HG03432 (cell line): ENCODE measurements at regions not wholly inside any gene's neighbourhood (a gene's known extent, or its start where the extent isn't known, plus 50 kb on each side); places are given as distances from the start of the nearest gene placed in this dataset.

Experiments used
- ATAC-seq: cut with Tn5 transposase; IDR thresholded peaks from one replicate; pipeline ENCODE4 v1.9.1; 2021; ENCODE audit warnings: mild to moderate bottlenecking, moderate library complexity; ENCODE audit not compliant: unreplicated experiment

- ATAC-seq: no peak
Measured at GRCh38 chr20:11833825-11834224, 83.9 kb upstream of the BTBD3 start.

GRCh38 chr20:11838076-11838636 is 79.5 kb upstream of the BTBD3 start:
- no peak for ATAC-seq

- no peak for ATAC-seq
Measured at GRCh38 chr20:11841972-11842461, 75.7 kb upstream of the BTBD3 start.

GRCh38 chr20:11843289-11843688 is 74.4 kb upstream of the BTBD3 start:
- ATAC-seq: no peak

GRCh38 chr20:11844691-11845090 is 73.0 kb upstream of the BTBD3 start:
- no peak for ATAC-seq

- no peak for ATAC-seq
Measured at GRCh38 chr20:11845340-11845739, 72.4 kb upstream of the BTBD3 start.

GRCh38 chr20:11846131-11846530 is 71.6 kb upstream of the BTBD3 start:
- ATAC-seq: no peak

GRCh38 chr20:11847827-11848226 is 69.9 kb upstream of the BTBD3 start:
- ATAC-seq: no peak

- no peak for ATAC-seq
Measured at GRCh38 chr20:11849270-11849915, 68.3 kb upstream of the BTBD3 start.

- no peak for ATAC-seq
Measured at GRCh38 chr20:11849976-11850670, 67.6 kb upstream of the BTBD3 start.

- no peak for ATAC-seq
Measured at GRCh38 chr20:11850901-11851300, 66.8 kb upstream of the BTBD3 start.

GRCh38 chr20:11851646-11852045 is 66.0 kb upstream of the BTBD3 start:
- no peak for ATAC-seq

GRCh38 chr20:11852189-11852588 is 65.5 kb upstream of the BTBD3 start:
- ATAC-seq: no peak

- no peak for ATAC-seq
Measured at GRCh38 chr20:11852811-11853210, 64.9 kb upstream of the BTBD3 start.

- no peak for ATAC-seq
Measured at GRCh38 chr20:11853359-11853758, 64.3 kb upstream of the BTBD3 start.

- no peak for ATAC-seq
Measured at GRCh38 chr20:11861479-11861878, 56.2 kb upstream of the BTBD3 start.

GRCh38 chr20:11867291-11867919 is 50.3 kb upstream of the BTBD3 start:
- ATAC-seq: no peak
